ENCODE measurements at regions not wholly inside any gene's neighbourhood (a gene's known extent, or its start where the extent isn't known, plus 50 kb on each side); places are given as distances from the start of the nearest gene placed in this dataset.

DNA sequence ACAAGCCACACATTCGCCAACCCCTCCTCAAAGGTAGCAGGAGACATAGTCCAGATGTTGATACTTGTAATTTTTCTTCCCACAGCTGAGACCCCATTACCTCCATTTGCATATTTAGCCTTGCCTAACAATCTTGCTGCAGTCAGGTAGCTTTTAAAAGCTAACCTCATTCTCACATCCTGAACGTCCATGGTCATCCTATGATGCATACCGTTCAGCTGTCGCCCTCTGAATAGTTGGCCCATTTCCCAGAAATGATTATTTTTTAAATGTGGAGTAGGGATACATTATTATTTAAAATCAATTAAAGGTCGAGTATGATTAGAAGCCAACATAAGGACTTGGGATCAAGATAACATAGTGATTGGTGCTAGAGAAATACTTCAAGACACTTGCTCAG, 165.0 kb downstream of the MEX3B start:
- TF ChIP-seq, protein P1, sequence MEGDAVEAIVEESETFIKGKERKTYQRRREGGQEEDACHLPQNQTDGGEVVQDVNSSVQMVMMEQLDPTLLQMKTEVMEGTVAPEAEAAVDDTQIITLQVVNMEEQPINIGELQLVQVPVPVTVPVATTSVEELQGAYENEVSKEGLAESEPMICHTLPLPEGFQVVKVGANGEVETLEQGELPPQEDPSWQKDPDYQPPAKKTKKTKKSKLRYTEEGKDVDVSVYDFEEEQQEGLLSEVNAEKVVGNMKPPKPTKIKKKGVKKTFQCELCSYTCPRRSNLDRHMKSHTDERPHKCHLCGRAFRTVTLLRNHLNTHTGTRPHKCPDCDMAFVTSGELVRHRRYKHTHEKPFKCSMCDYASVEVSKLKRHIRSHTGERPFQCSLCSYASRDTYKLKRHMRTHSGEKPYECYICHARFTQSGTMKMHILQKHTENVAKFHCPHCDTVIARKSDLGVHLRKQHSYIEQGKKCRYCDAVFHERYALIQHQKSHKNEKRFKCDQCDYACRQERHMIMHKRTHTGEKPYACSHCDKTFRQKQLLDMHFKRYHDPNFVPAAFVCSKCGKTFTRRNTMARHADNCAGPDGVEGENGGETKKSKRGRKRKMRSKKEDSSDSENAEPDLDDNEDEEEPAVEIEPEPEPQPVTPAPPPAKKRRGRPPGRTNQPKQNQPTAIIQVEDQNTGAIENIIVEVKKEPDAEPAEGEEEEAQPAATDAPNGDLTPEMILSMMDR (IDR thresholded peaks at IDR 0.05): no peak
- TF ChIP-seq MEF2A (IDR thresholded peaks at IDR 0.05; ENCODE audit: borderline replicate concordance, low read depth) (no peak), CHD2 (IDR thresholded peaks at IDR 0.05; ENCODE audit: low read length, partially characterized antibody) (no peak), TCF12 (IDR thresholded peaks at IDR 0.05) (no peak), POLR2AphosphoS5 (IDR thresholded peaks at IDR 0.05; ENCODE audit: low read depth, low read length) (no peak), EP300 (IDR thresholded peaks at IDR 0.05; ENCODE audit: borderline replicate concordance in 1 of 2, low read depth in 1 of 2, low read length in 1 of 2) (no peak), MXI1 (IDR thresholded peaks at IDR 0.05; ENCODE audit: low read depth, low read length) (no peak), RFX5 (IDR thresholded peaks at IDR 0.05; ENCODE audit: low read length) (no peak), RCOR1 (IDR thresholded peaks at IDR 0.05; ENCODE audit: low read length) (no peak)
- TF ChIP-seq, protein P2, sequence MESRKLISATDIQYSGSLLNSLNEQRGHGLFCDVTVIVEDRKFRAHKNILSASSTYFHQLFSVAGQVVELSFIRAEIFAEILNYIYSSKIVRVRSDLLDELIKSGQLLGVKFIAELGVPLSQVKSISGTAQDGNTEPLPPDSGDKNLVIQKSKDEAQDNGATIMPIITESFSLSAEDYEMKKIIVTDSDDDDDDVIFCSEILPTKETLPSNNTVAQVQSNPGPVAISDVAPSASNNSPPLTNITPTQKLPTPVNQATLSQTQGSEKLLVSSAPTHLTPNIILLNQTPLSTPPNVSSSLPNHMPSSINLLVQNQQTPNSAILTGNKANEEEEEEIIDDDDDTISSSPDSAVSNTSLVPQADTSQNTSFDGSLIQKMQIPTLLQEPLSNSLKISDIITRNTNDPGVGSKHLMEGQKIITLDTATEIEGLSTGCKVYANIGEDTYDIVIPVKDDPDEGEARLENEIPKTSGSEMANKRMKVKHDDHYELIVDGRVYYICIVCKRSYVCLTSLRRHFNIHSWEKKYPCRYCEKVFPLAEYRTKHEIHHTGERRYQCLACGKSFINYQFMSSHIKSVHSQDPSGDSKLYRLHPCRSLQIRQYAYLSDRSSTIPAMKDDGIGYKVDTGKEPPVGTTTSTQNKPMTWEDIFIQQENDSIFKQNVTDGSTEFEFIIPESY (IDR thresholded peaks at IDR 0.05; ENCODE audit: borderline replicate concordance, low read depth): no peak
- TF ChIP-seq, protein P3, sequence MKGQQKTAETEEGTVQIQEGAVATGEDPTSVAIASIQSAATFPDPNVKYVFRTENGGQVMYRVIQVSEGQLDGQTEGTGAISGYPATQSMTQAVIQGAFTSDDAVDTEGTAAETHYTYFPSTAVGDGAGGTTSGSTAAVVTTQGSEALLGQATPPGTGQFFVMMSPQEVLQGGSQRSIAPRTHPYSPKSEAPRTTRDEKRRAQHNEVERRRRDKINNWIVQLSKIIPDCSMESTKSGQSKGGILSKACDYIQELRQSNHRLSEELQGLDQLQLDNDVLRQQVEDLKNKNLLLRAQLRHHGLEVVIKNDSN (IDR thresholded peaks at IDR 0.05; ENCODE audit: borderline replicate concordance, low read depth): no peak
